ENCODE measurements at regions not wholly inside any gene's neighbourhood (a gene's known extent, or its start where the extent isn't known, plus 50 kb on each side); places are given as distances from the start of the nearest gene placed in this dataset.

GRCh38 chr13:91242652-91243051, 104.8 kb upstream of the MIR17HG start:
- TF ChIP-seq CTCF (IDR thresholded peaks at IDR 0.05; ENCODE audit: insufficient read depth, low read length, poor library complexity, severe bottlenecking) (no peak), EZH2phosphoT487 (conservative IDR thresholded peaks at IDR 0.05; ENCODE audit: low read length) (no peak)
